ENCODE measurements at regions not wholly inside any gene's neighbourhood (a gene's known extent, or its start where the extent isn't known, plus 50 kb on each side); places are given as distances from the start of the nearest gene placed in this dataset.

GRCh38 chr13:73741742-73742141, 392.5 kb downstream of the KLF12 start:
- no peak for ATAC-seq
- TF ChIP-seq CSRNP3 (CRISPR knock-in tag; IDR thresholded peaks at IDR 0.05) (no peak), ESRRG (CRISPR knock-in tag; IDR thresholded peaks at IDR 0.05) (no peak), ZNF70 (CRISPR knock-in tag; IDR thresholded peaks at IDR 0.05) (no peak), POU6F1 (CRISPR knock-in tag; IDR thresholded peaks at IDR 0.05; ENCODE audit: borderline replicate concordance, low read depth) (no peak), TOX (CRISPR knock-in tag; IDR thresholded peaks at IDR 0.05; ENCODE audit: borderline replicate concordance) (no peak), PATZ1 (CRISPR knock-in tag; IDR thresholded peaks at IDR 0.05; ENCODE audit: borderline replicate concordance) (no peak), CSDC2 (CRISPR knock-in tag; IDR thresholded peaks at IDR 0.05) (no peak), ARNTL (CRISPR knock-in tag; IDR thresholded peaks at IDR 0.05; ENCODE audit: borderline replicate concordance, low read depth) (no peak), ZNF565 (CRISPR knock-in tag; conservative IDR thresholded peaks at IDR 0.05; ENCODE audit: low read depth) (no peak)
- TF ChIP-seq, protein P1, sequence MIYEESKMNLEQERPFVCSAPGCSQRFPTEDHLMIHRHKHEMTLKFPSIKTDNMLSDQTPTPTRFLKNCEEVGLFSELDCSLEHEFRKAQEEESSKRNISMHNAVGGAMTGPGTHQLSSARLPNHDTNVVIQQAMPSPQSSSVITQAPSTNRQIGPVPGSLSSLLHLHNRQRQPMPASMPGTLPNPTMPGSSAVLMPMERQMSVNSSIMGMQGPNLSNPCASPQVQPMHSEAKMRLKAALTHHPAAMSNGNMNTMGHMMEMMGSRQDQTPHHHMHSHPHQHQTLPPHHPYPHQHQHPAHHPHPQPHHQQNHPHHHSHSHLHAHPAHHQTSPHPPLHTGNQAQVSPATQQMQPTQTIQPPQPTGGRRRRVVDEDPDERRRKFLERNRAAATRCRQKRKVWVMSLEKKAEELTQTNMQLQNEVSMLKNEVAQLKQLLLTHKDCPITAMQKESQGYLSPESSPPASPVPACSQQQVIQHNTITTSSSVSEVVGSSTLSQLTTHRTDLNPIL (CRISPR knock-in tag; IDR thresholded peaks at IDR 0.05; ENCODE audit: low read depth): no peak
- TF ChIP-seq, protein P2, sequence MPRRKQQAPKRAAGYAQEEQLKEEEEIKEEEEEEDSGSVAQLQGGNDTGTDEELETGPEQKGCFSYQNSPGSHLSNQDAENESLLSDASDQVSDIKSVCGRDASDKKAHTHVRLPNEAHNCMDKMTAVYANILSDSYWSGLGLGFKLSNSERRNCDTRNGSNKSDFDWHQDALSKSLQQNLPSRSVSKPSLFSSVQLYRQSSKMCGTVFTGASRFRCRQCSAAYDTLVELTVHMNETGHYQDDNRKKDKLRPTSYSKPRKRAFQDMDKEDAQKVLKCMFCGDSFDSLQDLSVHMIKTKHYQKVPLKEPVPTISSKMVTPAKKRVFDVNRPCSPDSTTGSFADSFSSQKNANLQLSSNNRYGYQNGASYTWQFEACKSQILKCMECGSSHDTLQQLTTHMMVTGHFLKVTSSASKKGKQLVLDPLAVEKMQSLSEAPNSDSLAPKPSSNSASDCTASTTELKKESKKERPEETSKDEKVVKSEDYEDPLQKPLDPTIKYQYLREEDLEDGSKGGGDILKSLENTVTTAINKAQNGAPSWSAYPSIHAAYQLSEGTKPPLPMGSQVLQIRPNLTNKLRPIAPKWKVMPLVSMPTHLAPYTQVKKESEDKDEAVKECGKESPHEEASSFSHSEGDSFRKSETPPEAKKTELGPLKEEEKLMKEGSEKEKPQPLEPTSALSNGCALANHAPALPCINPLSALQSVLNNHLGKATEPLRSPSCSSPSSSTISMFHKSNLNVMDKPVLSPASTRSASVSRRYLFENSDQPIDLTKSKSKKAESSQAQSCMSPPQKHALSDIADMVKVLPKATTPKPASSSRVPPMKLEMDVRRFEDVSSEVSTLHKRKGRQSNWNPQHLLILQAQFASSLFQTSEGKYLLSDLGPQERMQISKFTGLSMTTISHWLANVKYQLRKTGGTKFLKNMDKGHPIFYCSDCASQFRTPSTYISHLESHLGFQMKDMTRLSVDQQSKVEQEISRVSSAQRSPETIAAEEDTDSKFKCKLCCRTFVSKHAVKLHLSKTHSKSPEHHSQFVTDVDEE (CRISPR knock-in tag; IDR thresholded peaks at IDR 0.05): no peak

GRCh38 chr13:73741111-73741510, 393.1 kb downstream of the KLF12 start:
- ATAC-seq: no peak
- TF ChIP-seq BACH2 (CRISPR knock-in tag; IDR thresholded peaks at IDR 0.05; ENCODE audit: borderline replicate concordance) (no peak), SNAI2 (CRISPR knock-in tag; IDR thresholded peaks at IDR 0.05) (no peak), RARB (CRISPR knock-in tag; IDR thresholded peaks at IDR 0.05) (no peak), PPARA (CRISPR knock-in tag; IDR thresholded peaks at IDR 0.05; ENCODE audit: borderline replicate concordance) (no peak), GLIS3 (CRISPR knock-in tag; IDR thresholded peaks at IDR 0.05) (no peak), ISL1 (CRISPR knock-in tag; IDR thresholded peaks at IDR 0.05) (no peak), OSR1 (CRISPR knock-in tag; IDR thresholded peaks at IDR 0.05) (no peak), ZNF8 (CRISPR knock-in tag; IDR thresholded peaks at IDR 0.05) (no peak), PATZ1 (CRISPR knock-in tag; IDR thresholded peaks at IDR 0.05; ENCODE audit: borderline replicate concordance) (no peak), POU6F1 (CRISPR knock-in tag; IDR thresholded peaks at IDR 0.05; ENCODE audit: borderline replicate concordance, low read depth) (no peak), ESRRG (CRISPR knock-in tag; IDR thresholded peaks at IDR 0.05) (no peak), CSRNP3 (CRISPR knock-in tag; IDR thresholded peaks at IDR 0.05) (no peak), CSDC2 (CRISPR knock-in tag; IDR thresholded peaks at IDR 0.05) (no peak), ARNTL (CRISPR knock-in tag; IDR thresholded peaks at IDR 0.05; ENCODE audit: borderline replicate concordance, low read depth) (no peak), ZNF565 (CRISPR knock-in tag; conservative IDR thresholded peaks at IDR 0.05; ENCODE audit: low read depth) (no peak)
- TF ChIP-seq, protein P1 (CRISPR knock-in tag; IDR thresholded peaks at IDR 0.05; ENCODE audit: low read depth): no peak
